Daoy (cell line): ENCODE measurements at regions not wholly inside any gene's neighbourhood (a gene's known extent, or its start where the extent isn't known, plus 50 kb on each side); places are given as distances from the start of the nearest gene placed in this dataset.

ENCODE experiments used
- DNase-seq: peaks from one replicate; pipeline ENCODE4 v3.0.0-alpha.2; 2015; ENCODE audit warnings: low read depth

- no peak for DNase-seq
These were observed 251.3 kb downstream of the GAS1 start for GRCh38 chr9:86695910-86696424.

- no peak for DNase-seq
These were observed 257.3 kb downstream of the GAS1 start for GRCh38 chr9:86690034-86690433.

GRCh38 chr9:86687788-86688187, 259.5 kb downstream of the GAS1 start:
- DNase-seq: peak; percentile 70

GRCh38 chr9:86685556-86685955, 261.8 kb downstream of the GAS1 start:
- DNase-seq: no peak

- DNase-seq: no peak
These were observed 263.2 kb downstream of the GAS1 start for GRCh38 chr9:86684148-86684547.

GRCh38 chr9:86682240-86682639, 265.1 kb downstream of the GAS1 start:
- no peak for DNase-seq

GRCh38 chr9:86679909-86680308, 267.4 kb downstream of the GAS1 start:
- no peak for DNase-seq

- DNase-seq: no peak
These were observed 270.9 kb downstream of the GAS1 start for GRCh38 chr9:86676396-86676795.

GRCh38 chr9:86675805-86676204, 271.5 kb downstream of the GAS1 start:
- no peak for DNase-seq

- DNase-seq: peak; percentile 46
These were observed 272.8 kb downstream of the GAS1 start for GRCh38 chr9:86674487-86674886.

- no peak for DNase-seq
These were observed 274.3 kb downstream of the GAS1 start for GRCh38 chr9:86672966-86673365.

- no peak for DNase-seq
These were observed 275.0 kb downstream of the GAS1 start for GRCh38 chr9:86672301-86672700.

- DNase-seq: no peak
These were observed 276.3 kb downstream of the GAS1 start for GRCh38 chr9:86671018-86671417.

- DNase-seq: no peak
These were observed 276.8 kb downstream of the GAS1 start for GRCh38 chr9:86670536-86670935.

- no peak for DNase-seq
These were observed 277.2 kb downstream of the GAS1 start for GRCh38 chr9:86670076-86670475.

- DNase-seq: no peak
These were observed 277.9 kb downstream of the GAS1 start for GRCh38 chr9:86669422-86669821.

GRCh38 chr9:86668488-86668887, 278.8 kb downstream of the GAS1 start:
- no peak for DNase-seq

GRCh38 chr9:86667307-86667706, 280.0 kb downstream of the GAS1 start:
- DNase-seq: peak; percentile 84

GRCh38 chr9:86665416-86665815, 281.9 kb downstream of the GAS1 start:
- no peak for DNase-seq

GRCh38 chr9:86664603-86665002, 282.7 kb downstream of the GAS1 start:
- DNase-seq: peak; percentile 17

- DNase-seq: no peak
These were observed 283.4 kb downstream of the GAS1 start for GRCh38 chr9:86663905-86664304.

- DNase-seq: no peak
These were observed 284.3 kb downstream of the GAS1 start for GRCh38 chr9:86662890-86663468.

- DNase-seq: peak; percentile 44
These were observed 287.0 kb downstream of the GAS1 start for GRCh38 chr9:86660146-86660943.
